Retina (tissue), 1 donor: ENCODE measurements at regions not wholly inside any gene's neighbourhood (a gene's known extent, or its start where the extent isn't known, plus 50 kb on each side); places are given as distances from the start of the nearest gene placed in this dataset.
A peak's percentile ranks its signal among the peaks of the same experiment; 100 is the strongest.
"Not testable (repeated sequence)": the region's sequence is repeated elsewhere in the genome, so short reads cannot be mapped to it uniquely, and the experiment has no call there.

Experiments
- DNase-seq: peaks from one replicate; pipeline ENCODE4 v3.0.0-alpha.2; 2016

DNA sequence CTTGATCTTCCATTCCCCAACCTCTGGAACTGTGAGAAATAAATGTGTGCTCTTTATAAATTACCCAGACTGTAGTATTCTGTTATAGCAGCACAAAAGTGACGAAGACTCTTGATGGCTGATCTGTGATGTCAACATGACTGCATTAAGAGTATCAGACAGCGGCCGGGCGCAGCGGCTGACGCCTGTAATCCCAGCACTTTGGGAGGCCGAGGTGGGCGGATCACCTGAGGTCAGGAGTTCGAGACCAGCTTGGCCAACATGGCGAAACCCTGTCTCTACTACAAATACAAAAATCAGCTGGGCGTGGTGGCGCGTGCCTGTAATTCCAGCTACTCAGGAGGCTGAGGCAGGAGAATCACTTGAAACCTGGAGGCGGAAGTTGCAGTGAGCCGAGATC, 56.3 kb upstream of the ARL4C start:
- DNase-seq: not testable (repeated sequence)

DNA sequence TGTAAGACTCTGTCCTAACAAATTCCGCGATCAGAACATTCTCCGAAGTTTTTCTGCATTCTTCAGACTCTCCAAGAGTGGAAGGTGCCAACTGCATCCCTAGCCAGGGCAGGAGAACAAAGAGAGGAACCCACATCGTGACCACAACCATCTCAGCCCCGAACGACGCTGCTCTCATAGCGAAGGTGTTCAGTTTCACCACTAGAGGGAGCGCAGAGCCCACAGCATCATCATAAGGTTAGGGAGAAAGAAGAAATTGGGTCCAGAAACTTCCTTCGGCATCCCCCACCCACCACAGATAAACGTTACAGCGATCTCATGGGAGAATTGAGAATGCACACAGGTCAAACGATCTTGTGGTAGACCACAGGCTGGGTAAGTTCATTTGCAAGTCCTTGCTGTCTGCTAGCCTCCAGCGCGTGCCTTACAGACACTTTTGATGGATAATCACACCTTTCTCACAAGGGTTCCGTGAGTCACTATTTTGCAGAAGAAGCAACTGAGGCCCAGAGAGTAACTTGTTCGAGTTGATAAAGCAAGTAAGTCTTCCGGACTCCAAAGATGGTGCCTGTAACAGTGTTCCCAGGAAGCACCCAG, 53.7 kb upstream of the ARL4C start:
- DNase-seq: peak; percentile 82

DNA sequence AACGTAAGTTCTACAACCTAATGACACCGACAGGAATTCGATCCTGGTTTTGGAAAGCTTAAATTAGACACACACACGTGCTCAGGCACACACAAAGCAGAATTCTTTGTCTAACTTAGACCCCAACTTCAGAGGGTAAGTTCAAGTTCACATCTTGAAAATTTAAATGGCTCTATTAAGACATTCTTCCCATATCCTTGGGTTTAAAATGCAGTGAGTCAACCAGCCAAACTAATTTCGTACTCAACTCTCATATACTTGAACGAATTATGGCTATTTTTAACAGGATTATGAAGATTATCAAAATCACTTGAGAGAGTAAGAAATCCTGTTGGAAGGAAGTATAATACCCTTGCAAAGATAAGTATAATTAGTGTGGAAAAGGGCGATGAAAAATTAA, 53.2 kb upstream of the ARL4C start:
- no peak for DNase-seq

DNA sequence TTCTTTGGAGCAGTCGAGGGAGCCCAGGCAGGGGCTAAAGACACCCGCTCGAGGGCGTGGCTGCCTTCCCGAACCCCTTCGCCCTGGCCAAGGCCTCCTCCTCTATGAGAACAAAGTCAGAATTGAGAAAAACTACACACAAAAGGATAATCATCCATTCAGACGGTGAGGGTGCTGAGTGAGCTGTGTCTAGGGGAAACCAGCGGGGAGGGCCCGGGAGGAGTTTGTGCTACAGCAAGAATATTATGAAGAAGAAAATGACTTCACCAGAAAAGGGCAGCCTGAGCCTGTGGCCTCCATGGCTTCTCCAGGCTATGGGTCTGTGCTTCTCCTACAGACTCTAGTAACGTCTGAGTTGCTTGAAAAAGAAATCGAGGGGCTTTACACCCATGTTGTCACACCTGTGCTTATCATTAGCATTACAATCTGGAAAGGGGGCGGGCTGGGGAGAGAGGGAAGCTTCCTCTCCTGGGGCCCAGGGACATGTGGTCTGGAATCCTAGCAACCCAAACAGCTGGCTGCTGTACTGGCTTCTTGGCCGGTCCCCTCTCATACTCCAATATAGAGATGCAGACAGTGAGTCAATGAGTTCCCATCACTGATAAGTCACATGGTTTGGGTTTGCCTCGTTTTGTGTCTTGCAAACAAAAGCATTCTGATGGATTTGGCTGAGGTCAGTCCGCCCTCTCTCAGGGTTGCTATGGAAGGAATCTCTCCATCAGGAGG, 52.0 kb upstream of the ARL4C start:
- no peak for DNase-seq

DNA sequence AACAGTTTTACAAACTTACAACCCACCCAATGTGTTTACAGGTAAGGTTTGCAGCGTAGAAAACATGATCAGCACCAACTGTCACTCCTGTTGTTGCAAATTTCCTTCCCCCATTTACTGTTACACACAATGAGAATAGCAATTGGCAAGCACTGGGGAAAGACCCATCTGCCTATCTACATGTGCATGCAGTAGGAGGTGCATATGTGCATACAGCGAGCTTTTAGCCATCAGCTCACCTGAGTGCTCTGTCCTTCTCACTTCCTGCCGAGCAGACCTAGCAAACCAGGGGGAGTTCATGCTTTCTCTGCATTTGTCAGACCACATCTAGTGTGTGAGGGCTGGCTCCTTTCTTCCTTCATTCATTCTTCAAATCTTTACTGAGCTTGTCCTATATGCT, 49.9 kb upstream of the ARL4C start:
- no peak for DNase-seq
